NAMALWA (cell line): ENCODE measurements at regions not wholly inside any gene's neighbourhood (a gene's known extent, or its start where the extent isn't known, plus 50 kb on each side); places are given as distances from the start of the nearest gene placed in this dataset.

Experiments used
- DNase-seq: peaks from one replicate; pipeline ENCODE4 v3.0.0-alpha.2; 2015; ENCODE audit warnings: low spot score

- no peak for DNase-seq
These were observed 53.1 kb upstream of the BBS5 start for GRCh38 chr2:169426069-169426663.

GRCh38 chr2:169422120-169422519, 57.2 kb upstream of the BBS5 start:
- no peak for DNase-seq

GRCh38 chr2:169415233-169415748, 53.0 kb upstream of the LRP2 start:
- peak; percentile 13 for DNase-seq
